Fibroblast of villous mesenchyme (primary cell): ENCODE measurements at regions not wholly inside any gene's neighbourhood (a gene's known extent, or its start where the extent isn't known, plus 50 kb on each side); places are given as distances from the start of the nearest gene placed in this dataset.

Experiments used
- DNase-seq: peaks from one replicate; pipeline ENCODE4 v3.0.0-alpha.2; 2010; ENCODE audit warnings: low read depth
- H3K4me3 ChIP-seq: 2 replicates; pipeline ENCODE4 v1.5.1; 2011; ENCODE audit warnings: low read depth, mild to moderate bottlenecking, low read length
- CTCF ChIP-seq: IDR thresholded peaks from 2 replicates; pipeline ENCODE4 v1.5.1; 2012; ENCODE audit warnings: low read depth, mild to moderate bottlenecking, low read length; ENCODE audit not compliant: insufficient read depth

GRCh38 chr9:95778957-95779356 lies 96.5 kb upstream of the ERCC6L2 start:
- no peak for TF ChIP-seq CTCF
- peak; percentile 94 for DNase-seq
- no peak overlapping the region for H3K4me3 ChIP-seq

- no peak for TF ChIP-seq CTCF
- no peak for DNase-seq
- no peak overlapping the region for H3K4me3 ChIP-seq
Measured at GRCh38 chr9:95777136-95777535, 98.4 kb upstream of the ERCC6L2 start.

GRCh38 chr9:95776176-95776575 lies 99.3 kb upstream of the ERCC6L2 start:
- no peak for TF ChIP-seq CTCF
- no peak for DNase-seq
- no peak overlapping the region for H3K4me3 ChIP-seq

- TF ChIP-seq CTCF, result no peak
- no peak overlapping the region for H3K4me3 ChIP-seq
- DNase-seq, result no peak
Measured at GRCh38 chr9:95775191-95775590, 100.3 kb upstream of the ERCC6L2 start.

- DNase-seq, result peak; percentile 72
- peak overlapping the region; percentile 19 for H3K4me3 ChIP-seq
Measured at GRCh38 chr9:95773053-95773418, 102.5 kb upstream of the ERCC6L2 start.

GRCh38 chr9:95772320-95773052 lies 103.0 kb upstream of the ERCC6L2 start:
- peak; percentile 96 for DNase-seq
- H3K4me3 ChIP-seq, result peak overlapping the region; percentile 19
- peak; percentile 20 for TF ChIP-seq CTCF

More at GRCh38 chr9:95773053-95773418, 102.5 kb upstream of the ERCC6L2 start:
- no peak for TF ChIP-seq CTCF

GRCh38 chr9:95771556-95772246 lies 103.8 kb upstream of the ERCC6L2 start:
- H3K4me3 ChIP-seq, result no peak overlapping the region
- DNase-seq, result peak; percentile 88
- TF ChIP-seq CTCF, result no peak
